Colonic mucosa (tissue), 4 donors: ENCODE measurements at regions not wholly inside any gene's neighbourhood (a gene's known extent, or its start where the extent isn't known, plus 50 kb on each side); places are given as distances from the start of the nearest gene placed in this dataset.

ENCODE experiments used
- DNase-seq: peaks from one replicate; pipeline ENCODE4 v3.0.0-alpha.2; 2020
- H3K27ac ChIP-seq: fragments of 200-600 bp; one replicate; pipeline ENCODE4 v1.8.0; 2021
- H3K27me3 ChIP-seq: fragments of 200-600 bp; one replicate; pipeline ENCODE4 v1.8.0; 2021
- H3K36me3 ChIP-seq: fragments of 200-600 bp; one replicate; pipeline ENCODE4 v1.8.0; 2021
- H3K4me1 ChIP-seq: fragments of 200-600 bp; one replicate; pipeline ENCODE4 v1.8.0; 2021; ENCODE audit warnings: mild to moderate bottlenecking
- H3K4me3 ChIP-seq: fragments of 200-600 bp; one replicate; pipeline ENCODE4 v1.8.0; 2021
- H3K9ac ChIP-seq, 2 donors: one replicate each; pipeline ENCODE4 v1.7.0; 2013; ENCODE audit warnings: control low read depth in 2 of 2, low read depth in 2 of 2, low read length in 2 of 2
- H3K9me3 ChIP-seq: fragments of 200-600 bp; one replicate; pipeline ENCODE4 v1.8.0; 2021
- CTCF ChIP-seq: fragments of 200-600 bp; IDR thresholded peaks from one replicate; pipeline ENCODE4 v1.8.0; 2022; ENCODE audit warnings: antibody characterized with exemption, mild to moderate bottlenecking
- intact Hi-C: fragments of 100-400 bp; cut with DNase I; formaldehyde crosslinking; loops from one replicate; pipeline ENCODE4 v1.14.1; 2022
- donor health status: healthy.
- donor health status: DM: no; HTN: no; CAD: no.
- donor health status: DM: no; HTN: no; CAD: no.

- no peak overlapping the region for H3K9ac ChIP-seq
- intact Hi-C loops, result no loop called here
- H3K27ac ChIP-seq, result no peak overlapping the region
- no peaks in the 10 kb centered on the region for H3K27me3 ChIP-seq
- no peak for TF ChIP-seq CTCF
- no peaks in the 10 kb centered on the region for H3K4me1 ChIP-seq
- no peaks in the 10 kb centered on the region for H3K36me3 ChIP-seq
- H3K9me3 ChIP-seq, result no peaks in the 10 kb centered on the region
- no peak overlapping the region for H3K4me3 ChIP-seq
- no peak for DNase-seq
Observed at GRCh38 chr4:180840142-180840541, 1403.1 kb upstream of the TENM3 start.

- Histone ChIP-seq H3K9me3 (no peaks in the 10 kb centered on the region), H3K9ac (no peak overlapping the region), H3K36me3 (no peaks in the 10 kb centered on the region), H3K27ac (no peak overlapping the region), H3K4me1 (no peaks in the 10 kb centered on the region), H3K27me3 (no peaks in the 10 kb centered on the region), H3K4me3 (no peak overlapping the region)
- TF ChIP-seq CTCF, result no peak
- no peak for DNase-seq
- intact Hi-C loops, result no loop called here
Observed at GRCh38 chr4:180850318-180850940, 1392.8 kb upstream of the TENM3 start.

GRCh38 chr4:180852738-180853137, 1390.5 kb upstream of the TENM3 start:
- no peak for DNase-seq
- H3K4me3 ChIP-seq, result no peak overlapping the region
- H3K27ac ChIP-seq, result no peak overlapping the region
- no peaks in the 10 kb centered on the region for H3K4me1 ChIP-seq
- no peaks in the 10 kb centered on the region for H3K36me3 ChIP-seq
- no peaks in the 10 kb centered on the region for H3K27me3 ChIP-seq
- no peak for TF ChIP-seq CTCF
- H3K9ac ChIP-seq, result no peak overlapping the region
- no peaks in the 10 kb centered on the region for H3K9me3 ChIP-seq
- intact Hi-C loops, result no loop called here

- no peaks in the 10 kb centered on the region for H3K27me3 ChIP-seq
- TF ChIP-seq CTCF, result no peak
- no peaks in the 10 kb centered on the region for H3K4me1 ChIP-seq
- no peak overlapping the region for H3K4me3 ChIP-seq
- intact Hi-C loops, result no loop called here
- H3K9ac ChIP-seq, result no peak overlapping the region
- H3K9me3 ChIP-seq, result no peaks in the 10 kb centered on the region
- no peak for DNase-seq
- H3K27ac ChIP-seq, result no peak overlapping the region
- H3K36me3 ChIP-seq, result no peaks in the 10 kb centered on the region
Observed at GRCh38 chr4:180855184-180855583, 1388.0 kb upstream of the TENM3 start.

- Histone ChIP-seq H3K9ac (no peak overlapping the region), H3K9me3 (no peaks in the 10 kb centered on the region), H3K4me3 (no peak overlapping the region), H3K4me1 (no peaks in the 10 kb centered on the region), H3K27ac (no peak overlapping the region), H3K36me3 (no peaks in the 10 kb centered on the region), H3K27me3 (no peaks in the 10 kb centered on the region)
- no peak for TF ChIP-seq CTCF
- no peak for DNase-seq
- intact Hi-C loops, result no loop called here
Observed at GRCh38 chr4:180860089-180860720, 1383.0 kb upstream of the TENM3 start.
